ENCODE measurements at regions not wholly inside any gene's neighbourhood (a gene's known extent, or its start where the extent isn't known, plus 50 kb on each side); places are given as distances from the start of the nearest gene placed in this dataset.

GRCh38 chr12:41924111-41924510 lies 220.6 kb downstream of the GXYLT1 start:
- DNase-seq: no peak

- DNase-seq: no peak
These were observed 221.3 kb downstream of the GXYLT1 start for GRCh38 chr12:41923351-41923750.

- DNase-seq: no peak
These were observed 224.3 kb downstream of the GXYLT1 start for GRCh38 chr12:41920355-41920754.

GRCh38 chr12:41919526-41920261 lies 225.0 kb downstream of the GXYLT1 start:
- no peak for DNase-seq

DNA sequence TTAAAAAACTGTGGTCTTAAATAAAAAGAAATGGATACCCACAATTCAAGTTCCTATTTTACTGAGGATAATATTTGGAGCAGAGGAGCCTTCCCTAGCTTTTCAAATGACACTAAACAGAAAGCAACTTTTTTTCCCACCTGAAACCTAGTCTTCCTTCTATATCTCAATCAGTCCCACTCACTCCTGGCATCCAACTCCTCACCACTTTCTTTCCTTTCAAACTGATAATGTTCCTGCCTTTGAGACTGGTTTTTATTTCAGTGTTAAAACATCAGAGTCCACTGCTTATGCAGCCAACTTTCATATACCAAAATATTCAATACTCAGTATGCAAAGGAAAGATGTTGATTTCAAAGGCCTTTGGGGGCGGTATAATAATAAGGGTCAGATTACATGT lies 225.6 kb downstream of the GXYLT1 start:
- no peak for DNase-seq

- peak; percentile 32 to 41 for DNase-seq
These were observed 226.7 kb downstream of the GXYLT1 start for GRCh38 chr12:41917938-41918341.

- no peak for DNase-seq
These were observed 227.5 kb downstream of the GXYLT1 start for GRCh38 chr12:41917181-41917580.

DNA sequence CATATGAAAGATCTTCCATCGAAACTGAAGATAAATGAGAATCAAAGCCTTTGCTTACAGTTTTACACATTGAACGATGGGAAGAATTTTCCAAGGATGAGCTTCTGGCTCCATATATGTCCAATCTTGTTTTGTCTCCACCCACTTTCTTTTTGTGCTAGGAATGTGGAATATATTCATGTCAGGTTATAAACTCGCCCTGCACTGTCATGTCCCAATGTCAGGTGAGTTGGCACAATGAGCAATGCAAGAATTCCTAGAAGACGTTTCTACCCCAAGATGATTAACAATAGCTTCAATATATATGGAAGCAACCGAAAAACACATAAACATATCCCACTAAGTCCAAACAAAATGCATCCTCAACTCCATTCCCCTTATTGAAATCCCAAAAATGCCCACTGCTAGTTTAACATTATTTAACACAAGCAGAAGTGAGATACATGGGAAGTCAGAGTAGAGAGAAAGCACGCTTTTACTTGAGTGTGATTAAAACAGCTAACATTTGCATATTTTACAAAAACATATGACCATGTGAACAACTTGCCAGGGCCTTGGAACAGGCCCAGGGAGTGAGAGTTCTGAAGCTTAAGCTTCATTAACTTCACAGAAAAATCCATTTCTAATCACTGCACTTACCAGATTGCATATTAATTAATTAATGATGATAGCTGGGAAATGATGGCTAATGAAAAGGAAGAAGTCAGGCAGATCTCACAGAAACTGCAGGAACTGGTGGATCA lies 233.9 kb downstream of the GXYLT1 start:
- DNase-seq: no peak

- DNase-seq: peak; percentile 54 to 60
These were observed 236.5 kb downstream of the GXYLT1 start for GRCh38 chr12:41908206-41908605.

- DNase-seq: no peak
These were observed 237.1 kb downstream of the GXYLT1 start for GRCh38 chr12:41907550-41907949.

GRCh38 chr12:41907021-41907420 lies 237.7 kb downstream of the GXYLT1 start:
- peak in 1 of 2 donors; percentile 9 for DNase-seq

GRCh38 chr12:41905759-41906297 lies 238.8 kb downstream of the GXYLT1 start:
- no peak for DNase-seq

GRCh38 chr12:41905073-41905758 lies 239.5 kb downstream of the GXYLT1 start:
- no peak for DNase-seq

DNA sequence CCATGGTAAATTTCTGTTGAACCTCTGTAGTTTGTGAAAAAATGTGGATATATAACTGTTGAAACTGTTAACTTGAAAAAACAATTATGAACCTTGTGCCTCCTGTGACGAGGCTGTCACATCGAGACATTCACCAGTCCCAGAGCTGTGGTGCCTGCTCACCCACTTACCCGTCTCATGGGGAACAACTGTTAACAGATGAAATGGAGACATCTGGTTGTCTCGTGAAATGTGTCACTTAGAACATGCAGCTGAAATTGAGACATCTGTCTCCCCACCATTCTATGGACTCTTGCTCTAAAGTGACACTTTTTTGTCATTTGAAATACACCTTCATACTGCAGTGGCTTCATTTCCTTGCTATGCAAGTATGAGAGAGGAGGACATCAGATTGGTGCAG lies 240.6 kb downstream of the GXYLT1 start:
- DNase-seq: no peak

- no peak for DNase-seq
These were observed 241.5 kb downstream of the GXYLT1 start for GRCh38 chr12:41903014-41903708.

- no peak for DNase-seq
These were observed 245.1 kb downstream of the GXYLT1 start for GRCh38 chr12:41899577-41899976.

- no peak for DNase-seq
These were observed 247.1 kb downstream of the GXYLT1 start for GRCh38 chr12:41897593-41897992.

GRCh38 chr12:41893491-41893890 lies 251.2 kb downstream of the GXYLT1 start:
- DNase-seq: no peak

DNA sequence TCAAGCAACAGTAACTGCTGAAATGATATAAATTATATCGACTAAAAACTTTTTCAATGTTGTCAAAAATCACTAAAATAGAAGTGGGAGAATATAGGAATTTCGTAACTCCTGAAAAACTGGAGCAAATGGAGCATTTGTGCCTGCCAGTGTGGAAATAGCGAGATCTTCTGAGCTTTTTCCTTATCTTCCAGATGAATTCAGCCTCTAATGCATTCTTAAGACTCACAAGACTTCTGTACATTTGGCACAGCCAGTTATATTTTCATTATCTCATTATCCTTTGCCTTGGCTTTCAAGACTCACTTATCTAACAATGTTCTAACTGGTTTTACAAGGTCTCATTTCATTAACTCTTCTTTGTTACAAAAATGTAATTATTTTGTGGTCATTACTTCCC lies 252.4 kb downstream of the GXYLT1 start:
- DNase-seq: no peak

- no peak for DNase-seq
These were observed 253.4 kb downstream of the GXYLT1 start for GRCh38 chr12:41891226-41891625.

GRCh38 chr12:41888285-41888684 lies 256.4 kb downstream of the GXYLT1 start:
- no peak for DNase-seq
